GM21447 (cell line): ENCODE measurements at regions not wholly inside any gene's neighbourhood (a gene's known extent, or its start where the extent isn't known, plus 50 kb on each side); places are given as distances from the start of the nearest gene placed in this dataset.
"Not testable (repeated sequence)": the region's sequence is repeated elsewhere in the genome, so short reads cannot be mapped to it uniquely, and the experiment has no call there.

Experiments
- ATAC-seq: cut with Tn5 transposase; IDR thresholded peaks from one replicate; pipeline ENCODE4 v1.9.1; 2021; ENCODE audit not compliant: unreplicated experiment

- no peak for ATAC-seq
Measured at GRCh38 chr10:44564361-44564760, 179.5 kb upstream of the CXCL12 start.

DNA sequence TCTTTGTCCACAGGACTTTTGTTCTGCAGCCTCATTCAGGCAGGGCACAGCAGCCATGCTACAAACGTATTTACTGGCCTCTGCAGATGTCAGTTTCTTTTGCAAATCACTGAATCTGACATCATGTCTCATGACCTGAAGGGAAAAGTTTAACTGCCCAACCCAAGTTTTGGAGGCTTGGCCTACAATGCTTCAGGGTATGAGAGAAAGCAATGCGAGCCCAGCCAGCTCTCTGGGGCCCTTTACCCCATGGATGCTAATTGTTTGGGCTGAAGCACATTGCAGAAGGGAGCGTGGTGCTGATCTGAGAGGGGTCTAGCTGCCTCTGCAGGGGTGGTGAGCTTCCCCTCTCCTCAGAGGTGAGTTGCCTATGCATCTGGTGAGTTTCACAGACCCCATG is 179.9 kb upstream of the CXCL12 start:
- ATAC-seq, result no peak

DNA sequence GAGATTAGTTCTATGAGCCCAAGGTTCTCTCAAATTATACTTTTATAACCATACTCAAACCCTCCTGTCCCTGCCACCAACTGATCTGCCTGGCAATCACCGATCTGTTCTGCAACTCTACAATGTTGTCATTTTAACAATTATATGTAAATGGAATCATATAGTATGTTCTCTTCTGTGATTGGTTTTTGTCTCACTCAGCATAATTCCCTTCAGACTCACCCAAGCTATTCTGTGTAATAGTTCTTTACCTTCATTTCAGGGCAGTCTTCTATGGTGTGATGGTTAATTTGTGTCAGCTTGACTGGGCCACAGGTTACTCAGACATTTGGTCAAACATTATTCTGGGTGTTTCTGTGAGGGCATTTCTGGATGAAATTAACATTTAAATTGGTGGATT is 181.9 kb upstream of the CXCL12 start:
- ATAC-seq, result no peak

DNA sequence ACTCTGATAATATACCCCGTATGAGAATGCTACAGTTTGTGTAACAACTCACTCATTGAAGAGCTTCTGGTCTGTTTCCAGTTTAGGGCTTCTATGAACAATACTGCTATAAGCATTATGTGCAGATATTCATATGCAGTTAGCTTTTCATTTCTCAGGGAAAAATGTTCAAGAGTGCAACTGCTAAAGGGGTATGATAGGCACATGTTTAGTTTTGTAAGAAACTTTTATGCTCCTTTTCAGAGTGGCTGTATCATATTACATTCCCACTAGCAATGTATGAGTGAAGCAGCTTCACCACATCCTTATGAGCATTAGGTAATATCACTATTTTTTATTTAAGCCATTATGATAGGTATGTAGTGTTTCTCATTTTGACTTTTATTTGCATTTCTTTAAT is 182.6 kb upstream of the CXCL12 start:
- no peak for ATAC-seq

- ATAC-seq, result no peak
Measured at GRCh38 chr10:44569193-44570091, 184.5 kb upstream of the CXCL12 start.

DNA sequence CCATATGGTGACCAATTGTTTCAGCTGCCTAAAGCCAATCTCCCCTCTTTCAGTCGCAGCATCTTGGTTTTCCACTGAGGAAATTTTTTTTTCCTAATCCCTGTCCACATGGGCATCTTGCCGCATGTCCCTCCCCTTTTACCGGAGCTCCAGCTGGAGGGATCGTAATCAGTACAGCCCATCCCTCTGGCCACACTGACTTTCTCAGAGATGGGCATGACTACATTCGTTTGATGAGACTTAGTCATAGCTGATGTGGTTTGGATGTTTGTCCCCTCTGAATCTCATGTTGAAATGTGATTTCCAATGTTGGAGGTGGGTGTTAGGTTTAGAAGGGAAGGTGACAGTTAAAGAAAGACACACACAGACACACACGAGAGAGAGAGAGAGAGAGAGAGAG is 186.8 kb upstream of the CXCL12 start:
- ATAC-seq, result no peak

GRCh38 chr10:44572146-44572545 is 187.2 kb upstream of the CXCL12 start:
- no peak for ATAC-seq

DNA sequence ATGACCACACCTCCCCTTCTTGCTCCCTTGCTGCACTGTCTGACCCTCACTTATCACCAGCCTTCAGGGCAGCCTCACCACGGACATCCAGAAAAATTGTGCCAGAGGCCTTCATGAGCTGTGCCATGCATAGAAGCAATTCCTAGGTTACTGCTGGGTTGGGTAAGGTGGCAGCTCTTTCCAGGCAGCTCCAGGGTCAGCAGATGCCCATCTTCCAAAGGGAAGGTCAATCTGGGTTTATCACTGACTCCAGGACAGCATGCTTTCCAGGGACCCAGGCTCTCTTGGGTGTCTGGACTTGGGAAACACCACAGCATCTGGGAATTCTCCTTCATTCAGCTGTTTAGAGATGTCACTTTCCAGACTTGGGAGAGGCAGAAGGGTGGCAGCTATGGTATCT is 188.9 kb upstream of the CXCL12 start:
- ATAC-seq, result no peak

- no peak for ATAC-seq
Measured at GRCh38 chr10:44574596-44575480, 189.9 kb upstream of the CXCL12 start.

DNA sequence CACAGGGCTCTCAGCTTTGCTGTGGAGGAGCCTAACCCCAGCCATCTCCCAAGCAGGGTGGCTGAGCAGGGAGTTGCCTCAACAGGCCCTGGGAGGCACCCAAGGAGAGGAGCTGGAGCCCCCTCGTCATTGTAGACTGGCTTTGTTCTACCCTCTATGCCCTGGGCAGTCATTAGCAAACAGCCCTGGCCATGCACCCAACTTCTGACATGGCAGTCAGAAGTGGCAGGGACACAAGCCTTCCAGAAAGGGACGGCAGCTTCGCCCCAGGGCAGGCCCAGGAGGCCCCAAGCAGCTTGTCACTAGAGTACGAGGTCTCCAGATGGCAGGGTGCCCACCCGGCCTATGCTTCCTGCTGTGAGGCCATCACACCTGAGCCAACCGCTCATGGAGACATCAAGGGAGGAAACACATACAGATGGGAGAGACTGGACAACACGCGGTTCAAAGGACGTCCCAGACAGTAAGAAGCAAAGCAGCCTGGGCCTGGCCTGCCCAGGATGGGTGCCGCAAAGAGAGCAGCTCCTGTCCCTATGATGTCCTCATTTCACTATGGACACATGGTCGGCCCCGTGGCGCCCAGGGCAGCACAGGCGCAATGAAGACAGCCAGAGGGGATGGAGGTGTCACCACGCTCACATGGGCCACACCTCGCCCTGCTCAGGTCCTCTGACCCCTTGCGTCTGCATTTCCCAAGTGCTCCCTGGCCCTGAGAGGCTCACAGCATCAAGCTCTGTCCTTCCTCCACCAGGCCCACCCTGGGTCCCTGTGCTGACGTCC is 190.9 kb upstream of the CXCL12 start:
- no peak for ATAC-seq

DNA sequence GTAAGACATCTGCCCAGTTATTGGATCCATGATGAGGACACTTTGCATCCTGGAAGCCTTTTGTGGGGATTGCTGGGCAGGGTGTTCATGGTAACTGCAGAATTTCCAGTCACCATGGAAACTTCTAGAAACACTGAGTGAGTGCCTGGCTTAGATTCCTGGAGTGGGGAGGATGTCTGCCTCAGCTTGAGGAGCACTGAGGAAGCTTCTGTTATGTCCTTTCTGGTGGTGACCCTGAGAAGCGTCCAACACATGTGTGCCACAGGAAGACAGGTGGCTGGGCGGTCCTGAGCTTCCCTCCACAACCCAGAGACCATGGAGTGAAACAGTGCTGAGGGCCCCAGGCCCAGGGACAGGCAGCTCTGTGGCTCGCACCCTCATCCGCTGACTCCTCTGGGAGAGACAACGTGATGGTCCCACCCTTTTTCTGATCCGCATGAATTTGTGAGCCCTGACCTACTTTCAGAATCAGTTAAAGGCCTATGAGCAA is 191.8 kb upstream of the CXCL12 start:
- ATAC-seq, result no peak

DNA sequence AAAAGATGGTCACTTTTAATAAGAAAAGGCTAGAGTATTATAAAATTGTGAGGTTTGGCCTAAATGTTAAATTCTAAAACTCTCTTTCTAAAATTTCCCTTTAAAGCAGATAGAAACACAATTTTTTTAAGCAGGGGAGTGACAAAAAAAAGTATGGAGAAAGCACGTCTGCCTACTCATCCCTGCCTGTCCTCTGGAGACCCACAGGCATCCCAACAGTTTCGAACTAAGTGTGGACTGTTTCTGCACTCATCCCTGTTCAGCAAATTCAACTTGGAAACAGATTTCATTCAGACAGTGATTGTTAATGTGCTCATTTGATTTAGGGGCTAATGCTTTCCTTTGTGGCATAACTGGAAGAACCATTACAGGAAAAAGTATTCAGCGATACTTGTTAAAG is 192.6 kb upstream of the CXCL12 start:
- ATAC-seq, result no peak

DNA sequence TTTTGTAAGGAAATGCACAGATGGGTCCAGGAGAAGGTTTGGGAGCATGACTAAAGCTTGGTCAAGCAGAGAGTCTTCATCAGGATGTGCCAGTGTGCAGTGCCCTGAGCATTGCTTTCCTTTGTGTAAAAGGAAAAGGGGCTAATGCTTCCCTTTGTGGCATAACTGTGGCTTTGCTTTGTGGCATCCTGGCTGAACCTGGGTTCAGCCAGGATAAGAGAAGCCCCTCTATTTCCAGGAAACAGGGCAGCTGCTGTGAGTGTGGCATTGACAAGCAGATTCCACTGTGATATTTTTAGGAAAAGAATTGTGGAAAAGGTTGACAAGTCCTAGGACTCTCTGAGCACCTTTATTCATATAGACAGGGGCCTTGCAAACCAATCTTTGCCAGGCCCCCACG is 193.4 kb upstream of the CXCL12 start:
- no peak for ATAC-seq

DNA sequence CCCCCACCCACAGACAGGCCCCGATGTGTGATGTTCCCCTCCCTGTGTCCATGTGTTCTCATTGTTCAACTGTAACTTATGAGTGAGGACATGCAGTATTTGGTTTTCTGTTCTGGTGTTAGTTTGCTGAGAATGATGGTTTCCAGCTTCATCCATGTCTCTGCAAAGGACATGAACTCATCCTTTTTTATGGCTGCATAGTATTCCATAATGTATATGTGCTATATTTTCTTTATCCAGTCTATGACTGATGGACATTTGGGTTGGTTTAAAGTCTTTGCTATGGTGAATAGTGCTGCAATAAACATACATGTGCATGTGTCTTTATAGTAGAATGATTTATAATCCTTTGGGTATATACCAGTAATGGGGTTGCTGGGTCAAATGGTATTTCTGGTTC is 194.1 kb upstream of the CXCL12 start:
- ATAC-seq, result not testable (repeated sequence)

DNA sequence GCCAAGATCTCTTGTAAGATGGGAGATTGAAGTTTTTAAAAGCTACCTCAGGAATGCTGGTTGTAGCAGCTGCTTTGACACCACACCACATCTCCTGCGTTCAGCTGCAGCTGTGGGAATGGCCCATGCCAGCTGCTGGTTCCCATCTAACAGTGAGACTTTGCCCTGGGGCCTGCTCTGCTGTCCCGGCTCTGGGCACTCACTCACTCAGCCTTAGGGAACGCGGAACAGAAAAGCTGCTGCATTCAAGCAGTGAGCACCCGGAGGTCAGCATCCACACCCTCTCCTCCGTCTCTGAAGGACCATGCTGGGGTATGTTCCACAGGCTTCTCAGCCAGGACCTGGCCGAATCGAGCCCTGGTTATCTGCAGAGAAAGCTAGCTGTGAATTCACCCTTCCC is 197.1 kb upstream of the CXCL12 start:
- ATAC-seq, result no peak

- ATAC-seq, result no peak
Measured at GRCh38 chr10:44587488-44588318, 202.8 kb upstream of the CXCL12 start.

DNA sequence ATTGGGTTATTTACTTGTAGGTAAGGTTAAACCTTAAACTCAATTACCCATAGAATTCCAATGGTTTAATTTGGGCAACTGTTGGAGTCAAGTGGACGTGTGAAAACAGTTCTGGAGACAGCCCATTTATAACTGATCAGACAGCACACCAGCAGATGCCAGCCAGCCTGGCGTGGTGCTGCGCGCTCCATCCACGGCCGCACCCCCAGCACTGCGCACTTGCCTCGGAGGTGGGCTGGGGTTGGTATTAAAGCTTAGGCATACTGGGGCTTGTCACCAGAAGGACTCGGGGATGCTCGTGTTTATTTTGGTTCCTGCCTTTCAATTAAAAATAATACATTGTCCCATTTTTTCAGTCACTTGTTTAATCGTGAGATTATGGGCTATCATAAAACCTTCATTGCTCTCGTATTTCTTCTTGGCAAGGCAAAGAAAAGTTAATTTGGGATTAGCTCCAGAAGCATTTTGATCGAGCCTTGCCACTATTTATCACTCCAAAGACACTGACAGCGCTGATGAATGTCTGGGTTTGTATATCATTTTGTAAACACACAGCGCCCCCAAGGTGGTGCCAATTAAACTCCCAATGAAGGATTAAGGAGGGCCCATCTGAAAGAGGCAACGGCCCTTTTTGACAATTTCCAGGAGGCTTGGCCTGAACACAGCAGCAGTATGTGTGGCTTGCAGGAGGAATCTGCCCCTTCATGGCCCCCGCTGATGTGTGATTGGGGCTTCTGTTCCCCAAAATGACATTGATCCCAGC is 204.5 kb upstream of the CXCL12 start:
- ATAC-seq, result no peak

DNA sequence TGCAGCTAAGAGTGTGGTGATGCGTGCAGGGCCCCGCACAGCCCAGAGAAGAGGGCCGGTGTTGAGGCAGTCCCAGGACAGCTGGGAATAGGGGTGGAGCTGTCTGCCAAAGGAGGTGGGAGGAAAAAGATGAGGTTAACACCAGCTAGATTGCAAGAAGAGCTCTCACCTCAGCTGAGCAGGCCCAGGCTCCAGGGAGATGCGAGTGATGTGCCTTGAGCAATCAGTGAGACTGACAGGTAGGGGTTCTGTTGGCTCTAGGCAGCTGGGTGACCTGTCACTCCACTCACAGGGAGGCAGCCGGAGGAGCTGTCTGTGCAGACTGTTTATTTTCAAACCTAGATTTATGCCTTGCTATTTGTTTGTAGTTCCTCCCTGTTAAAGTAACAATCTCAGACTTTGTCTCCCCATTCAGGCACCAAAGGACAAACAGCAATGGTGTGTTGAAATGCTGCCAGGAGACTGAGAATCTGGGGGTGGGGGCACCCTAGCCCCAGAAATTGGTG is 205.1 kb upstream of the CXCL12 start:
- ATAC-seq, result no peak

DNA sequence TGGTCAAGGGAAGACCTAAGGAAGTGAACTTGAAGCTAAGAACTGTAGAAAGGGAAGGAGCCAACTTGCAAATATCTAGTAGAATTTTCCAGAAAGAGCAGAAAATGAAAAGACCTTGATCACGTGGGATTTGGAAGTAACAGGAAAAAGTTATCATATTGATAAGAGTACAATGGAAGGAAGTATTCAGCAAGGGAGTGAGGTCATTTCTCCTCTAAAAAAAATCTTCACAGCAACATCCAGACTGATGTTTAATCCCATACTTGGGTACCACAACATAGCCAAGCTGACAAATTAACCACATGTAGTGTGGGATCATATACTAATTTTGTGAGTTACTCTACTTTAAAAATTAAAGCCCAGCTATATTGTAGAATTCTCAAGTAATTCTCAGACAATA is 207.0 kb upstream of the CXCL12 start:
- no peak for ATAC-seq
